ENCODE measurements at regions not wholly inside any gene's neighbourhood (a gene's known extent, or its start where the extent isn't known, plus 50 kb on each side); places are given as distances from the start of the nearest gene placed in this dataset.
A peak's percentile ranks its signal among the peaks of the same experiment; 100 is the strongest.

- no peaks in the 10 kb centered on the region for H3K4me1 ChIP-seq
- H3K4me3 ChIP-seq: no peak overlapping the region
- no peak for TF ChIP-seq CTCF (IDR thresholded peaks at IDR 0.05; ENCODE audit: borderline replicate concordance)
- no peaks in the 10 kb centered on the region for H3K27me3 ChIP-seq (ENCODE audit: low read depth)
- no peaks in the 10 kb centered on the region for H3K36me3 ChIP-seq
- intact Hi-C loops (cut with micrococcal nuclease): no loop called here
- no peaks in the 10 kb centered on the region for H3K9me3 ChIP-seq (replicated peaks)
- no peak overlapping the region for H3K27ac ChIP-seq (replicated peaks)
- DNase-seq: no peak
Observed at GRCh38 chr18:62659698-62660097, 55.6 kb upstream of the PHLPP1 start.

GRCh38 chr18:62660691-62661090 is 54.6 kb upstream of the PHLPP1 start:
- Histone ChIP-seq H3K27ac (replicated peaks) (no peak overlapping the region), H3K36me3 (no peaks in the 10 kb centered on the region), H3K9me3 (replicated peaks) (no peaks in the 10 kb centered on the region), H3K4me3 (no peak overlapping the region), H3K27me3 (ENCODE audit: low read depth) (no peaks in the 10 kb centered on the region), H3K4me1 (no peaks in the 10 kb centered on the region)
- intact Hi-C loops (cut with micrococcal nuclease): no loop called here
- no peak for TF ChIP-seq CTCF (IDR thresholded peaks at IDR 0.05; ENCODE audit: borderline replicate concordance)
- no peak for DNase-seq

GRCh38 chr18:62663731-62664336 is 51.5 kb upstream of the PHLPP1 start:
- Histone ChIP-seq H3K4me3 (no peak overlapping the region), H3K27me3 (ENCODE audit: low read depth) (no peaks in the 10 kb centered on the region), H3K27ac (replicated peaks) (peak overlapping the region; percentile 25), H3K4me1 (no peaks in the 10 kb centered on the region), H3K36me3 (no peaks in the 10 kb centered on the region), H3K9me3 (replicated peaks) (no peaks in the 10 kb centered on the region)
- intact Hi-C loops (cut with micrococcal nuclease): no loop called here
- TF ChIP-seq CTCF (IDR thresholded peaks at IDR 0.05; ENCODE audit: borderline replicate concordance): no peak
- no peak for DNase-seq

- Histone ChIP-seq H3K27me3 (ENCODE audit: low read depth) (no peaks in the 10 kb centered on the region), H3K36me3 (no peaks in the 10 kb centered on the region), H3K4me3 (no peak overlapping the region), H3K9me3 (replicated peaks) (no peaks in the 10 kb centered on the region), H3K4me1 (no peaks in the 10 kb centered on the region), H3K27ac (replicated peaks) (no peak overlapping the region)
- no peak for TF ChIP-seq CTCF (IDR thresholded peaks at IDR 0.05; ENCODE audit: borderline replicate concordance)
- DNase-seq: no peak
- intact Hi-C loops (cut with micrococcal nuclease): no loop called here
Observed at GRCh38 chr18:62664414-62664813, 50.9 kb upstream of the PHLPP1 start.

- Histone ChIP-seq H3K4me1 (no peaks in the 10 kb centered on the region), H3K27me3 (ENCODE audit: low read depth) (no peaks in the 10 kb centered on the region), H3K27ac (replicated peaks) (no peak overlapping the region), H3K4me3 (no peak overlapping the region), H3K36me3 (no peaks in the 10 kb centered on the region), H3K9me3 (replicated peaks) (peaks cover 8% of the 10 kb centered on the region)
- TF ChIP-seq CTCF (IDR thresholded peaks at IDR 0.05; ENCODE audit: borderline replicate concordance): no peak
- DNase-seq: no peak
- intact Hi-C loops (cut with micrococcal nuclease): no loop called here
Observed at GRCh38 chr18:62665188-62665587, 50.2 kb upstream of the PHLPP1 start.
